Activated CD4-positive, alpha-beta T cell treated with anti-CD3 and anti-CD28 coated beads for 1 hour (primary cell): ENCODE measurements at regions not wholly inside any gene's neighbourhood (a gene's known extent, or its start where the extent isn't known, plus 50 kb on each side); places are given as distances from the start of the nearest gene placed in this dataset.

Experiments
- DNase-seq: peaks from one replicate; pipeline ENCODE4 v3.0.0-alpha.2; 2020

GRCh38 chr7:25966469-25966868 lies 185.5 kb upstream of the NFE2L3 start:
- DNase-seq, result no peak

- no peak for DNase-seq
Observed at GRCh38 chr7:25967278-25968204, 184.5 kb upstream of the NFE2L3 start.

- DNase-seq, result no peak
Observed at GRCh38 chr7:25968205-25968993, 183.6 kb upstream of the NFE2L3 start.

- no peak for DNase-seq
Observed at GRCh38 chr7:25970356-25970755, 181.6 kb upstream of the NFE2L3 start.

- DNase-seq, result no peak
Observed at GRCh38 chr7:25970911-25971310, 181.1 kb upstream of the NFE2L3 start.

- no peak for DNase-seq
Observed at GRCh38 chr7:25976630-25977029, 175.4 kb upstream of the NFE2L3 start.

- DNase-seq, result no peak
Observed at GRCh38 chr7:25978466-25978865, 173.5 kb upstream of the NFE2L3 start.

GRCh38 chr7:25979605-25980004 lies 172.4 kb upstream of the NFE2L3 start:
- no peak for DNase-seq

- no peak for DNase-seq
Observed at GRCh38 chr7:25982684-25983083, 169.3 kb upstream of the NFE2L3 start.

GRCh38 chr7:25985196-25985595 lies 166.8 kb upstream of the NFE2L3 start:
- DNase-seq, result no peak

- no peak for DNase-seq
Observed at GRCh38 chr7:25988640-25989039, 163.4 kb upstream of the NFE2L3 start.

- no peak for DNase-seq
Observed at GRCh38 chr7:25989140-25989705, 162.8 kb upstream of the NFE2L3 start.

- no peak for DNase-seq
Observed at GRCh38 chr7:25994433-25994994, 157.5 kb upstream of the NFE2L3 start.

GRCh38 chr7:25995216-25995615 lies 156.8 kb upstream of the NFE2L3 start:
- no peak for DNase-seq

- DNase-seq, result no peak
Observed at GRCh38 chr7:25996006-25996408, 156.0 kb upstream of the NFE2L3 start.

GRCh38 chr7:25998499-25998898 lies 153.5 kb upstream of the NFE2L3 start:
- DNase-seq, result no peak

- DNase-seq, result no peak
Observed at GRCh38 chr7:26000841-26001240, 151.2 kb upstream of the NFE2L3 start.

- DNase-seq, result no peak
Observed at GRCh38 chr7:26001662-26002244, 150.2 kb upstream of the NFE2L3 start.

GRCh38 chr7:26005683-26006410 lies 146.2 kb upstream of the NFE2L3 start:
- DNase-seq, result no peak

- no peak for DNase-seq
Observed at GRCh38 chr7:26006426-26006825, 145.6 kb upstream of the NFE2L3 start.

GRCh38 chr7:26007510-26007909 lies 144.5 kb upstream of the NFE2L3 start:
- no peak for DNase-seq

- DNase-seq, result no peak
Observed at GRCh38 chr7:26008428-26008827, 143.6 kb upstream of the NFE2L3 start.
